GM18508 (cell line): ENCODE measurements at regions not wholly inside any gene's neighbourhood (a gene's known extent, or its start where the extent isn't known, plus 50 kb on each side); places are given as distances from the start of the nearest gene placed in this dataset.
"Not testable (repeated sequence)": the region's sequence is repeated elsewhere in the genome, so short reads cannot be mapped to it uniquely, and the experiment has no call there.

Experiments
- ATAC-seq: cut with Tn5 transposase; IDR thresholded peaks from one replicate; pipeline ENCODE4 v1.9.1; 2021; ENCODE audit warnings: moderate number of reproducible peaks; ENCODE audit not compliant: insufficient read depth, unreplicated experiment

GRCh38 chr13:33679658-33680012 is 138.3 kb upstream of the RFC3 start:
- no peak for ATAC-seq

DNA sequence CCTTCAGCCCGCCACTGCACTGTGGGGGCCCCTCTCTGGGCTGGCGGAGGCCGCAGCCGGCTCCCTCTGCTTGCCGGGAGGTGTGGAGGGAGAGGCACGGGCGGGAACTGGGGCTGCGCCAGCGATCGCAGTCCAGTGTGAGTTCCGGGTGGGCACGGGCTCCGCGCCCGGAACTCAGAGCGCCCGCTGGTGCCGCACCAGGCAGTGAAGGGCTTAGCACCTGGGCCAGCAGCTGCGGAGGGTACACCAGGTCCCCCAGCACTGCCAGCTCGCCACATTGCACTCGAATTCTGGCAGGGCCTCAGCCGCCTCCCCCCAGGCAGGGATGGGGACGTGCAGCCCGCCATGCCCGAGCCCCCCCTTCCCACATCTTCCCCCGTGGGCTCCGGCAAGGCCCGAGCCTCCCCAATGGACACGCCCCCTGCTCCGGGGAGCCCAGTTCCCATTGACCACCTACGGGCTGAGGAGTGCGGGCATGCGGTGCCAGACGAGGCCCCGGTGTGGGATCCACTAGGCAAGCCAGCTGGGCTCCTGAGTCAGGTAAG is 135.9 kb upstream of the RFC3 start:
- ATAC-seq: no peak

DNA sequence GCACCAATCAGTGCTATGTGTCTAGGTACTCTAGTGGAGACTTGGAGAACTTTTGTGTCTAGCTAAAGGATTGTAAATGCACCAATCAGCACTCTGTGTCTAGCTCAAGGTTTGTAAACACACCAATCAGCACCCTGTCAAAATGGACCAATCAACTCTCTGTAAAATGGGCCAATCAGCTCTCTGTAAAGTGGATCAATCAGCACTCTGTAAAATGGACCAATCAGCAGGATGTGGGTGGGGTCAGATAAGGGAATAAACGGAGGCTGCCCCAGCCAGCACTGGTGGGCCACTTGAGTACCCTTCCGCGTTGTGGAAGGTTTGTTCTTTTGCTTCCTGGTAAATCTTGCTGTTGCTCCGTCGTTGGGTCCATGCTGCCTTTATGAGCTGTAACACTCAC is 135.3 kb upstream of the RFC3 start:
- not testable (repeated sequence) for ATAC-seq

DNA sequence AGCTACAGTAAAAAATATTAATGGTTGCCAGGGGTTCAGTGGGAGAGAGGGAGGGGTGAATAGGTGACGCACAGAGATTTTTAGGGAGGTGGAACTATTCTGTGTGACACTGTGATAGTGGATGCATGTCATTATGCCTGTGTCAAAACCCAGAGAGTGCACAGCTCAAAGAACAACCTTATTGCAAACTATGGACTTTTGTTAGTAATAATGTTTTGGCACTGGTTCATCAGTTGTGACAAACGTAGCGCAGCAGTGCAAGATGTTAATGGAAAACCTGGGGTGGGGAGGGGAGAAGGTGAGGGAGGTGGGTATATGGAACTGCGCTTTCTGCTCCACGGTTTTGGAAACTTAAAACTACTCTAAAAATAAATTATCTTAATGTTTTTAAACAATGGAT is 134.6 kb upstream of the RFC3 start:
- no peak for ATAC-seq

DNA sequence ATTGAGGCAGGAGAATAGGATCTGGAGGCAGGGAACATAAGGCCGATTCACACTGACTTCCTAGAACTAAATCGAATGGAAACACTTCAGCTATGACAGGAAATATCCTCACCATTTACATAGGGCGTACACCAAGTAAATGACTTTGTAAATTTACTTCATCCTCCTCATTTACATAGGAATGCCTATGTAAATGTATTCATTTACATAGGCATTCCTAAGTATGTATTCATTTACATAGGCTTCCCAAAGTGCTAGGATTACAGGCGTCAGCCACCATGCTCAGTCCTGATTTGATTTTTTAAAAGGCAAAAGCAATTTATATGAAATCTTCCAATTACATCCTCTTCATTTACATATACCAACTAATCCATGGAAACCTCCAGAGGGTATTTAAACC is 133.1 kb upstream of the RFC3 start:
- no peak for ATAC-seq

- ATAC-seq: no peak
Measured at GRCh38 chr13:33686772-33687480, 131.0 kb upstream of the RFC3 start.

DNA sequence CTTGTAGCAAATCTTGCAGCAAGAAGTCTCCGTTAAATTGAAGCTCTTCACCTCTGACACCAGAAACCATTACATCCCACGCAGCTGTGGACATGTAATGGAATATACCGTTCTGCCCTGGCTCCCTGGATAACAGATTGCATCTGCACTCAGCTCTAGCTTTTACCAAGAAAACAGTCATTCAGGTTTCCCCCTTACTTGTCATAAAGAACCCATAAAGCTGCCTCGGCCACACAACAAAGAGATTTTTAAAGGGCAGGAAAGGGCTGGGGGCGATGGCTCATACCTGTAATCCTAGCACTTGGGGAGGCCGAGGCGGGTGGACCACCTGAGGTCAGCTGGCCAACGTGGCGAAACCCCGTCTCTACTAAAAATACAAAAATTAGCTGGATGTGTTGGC is 127.6 kb upstream of the RFC3 start:
- no peak for ATAC-seq

DNA sequence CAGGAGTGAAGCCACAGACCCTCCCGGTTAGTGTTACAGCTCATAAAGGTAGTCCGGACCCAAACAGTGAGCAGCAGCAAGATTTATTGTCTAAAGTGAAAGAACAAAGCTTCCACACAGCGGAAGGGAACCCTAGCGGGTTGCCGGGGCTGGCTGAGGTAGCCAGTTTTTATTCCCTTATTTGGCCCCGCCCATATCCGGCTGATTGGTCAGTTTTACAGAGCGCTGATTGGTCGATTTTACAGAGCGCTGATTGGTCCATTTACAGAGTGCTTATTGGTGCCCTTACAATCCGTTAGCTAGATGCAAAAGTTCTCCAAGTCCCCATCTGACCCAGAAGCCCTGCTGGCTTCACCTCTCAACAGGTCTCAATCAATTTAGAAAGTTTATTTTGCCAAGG is 126.0 kb upstream of the RFC3 start:
- no peak for ATAC-seq

GRCh38 chr13:33692531-33692930 is 125.4 kb upstream of the RFC3 start:
- ATAC-seq: no peak

DNA sequence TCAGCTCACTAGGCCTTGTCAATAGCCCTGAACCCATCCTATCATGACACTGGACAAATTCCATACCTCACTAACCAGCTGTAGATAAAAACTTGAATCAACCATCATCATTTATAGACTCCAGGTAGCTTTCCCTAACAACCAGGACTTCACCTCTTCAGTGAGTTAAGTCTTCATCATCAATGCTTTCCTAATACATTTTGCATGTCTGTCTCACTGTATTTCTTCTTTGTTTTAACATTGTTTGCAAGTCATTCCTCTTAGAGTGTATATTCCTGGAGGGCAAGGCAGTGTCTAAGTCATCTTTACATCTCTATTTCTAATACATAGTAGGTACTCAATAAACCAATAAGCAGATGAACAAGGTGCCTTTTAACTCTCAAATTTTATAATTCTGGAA is 123.4 kb upstream of the RFC3 start:
- no peak for ATAC-seq

- ATAC-seq: no peak
Measured at GRCh38 chr13:33696530-33696929, 121.4 kb upstream of the RFC3 start.

GRCh38 chr13:33697926-33698325 is 120.0 kb upstream of the RFC3 start:
- ATAC-seq: no peak

DNA sequence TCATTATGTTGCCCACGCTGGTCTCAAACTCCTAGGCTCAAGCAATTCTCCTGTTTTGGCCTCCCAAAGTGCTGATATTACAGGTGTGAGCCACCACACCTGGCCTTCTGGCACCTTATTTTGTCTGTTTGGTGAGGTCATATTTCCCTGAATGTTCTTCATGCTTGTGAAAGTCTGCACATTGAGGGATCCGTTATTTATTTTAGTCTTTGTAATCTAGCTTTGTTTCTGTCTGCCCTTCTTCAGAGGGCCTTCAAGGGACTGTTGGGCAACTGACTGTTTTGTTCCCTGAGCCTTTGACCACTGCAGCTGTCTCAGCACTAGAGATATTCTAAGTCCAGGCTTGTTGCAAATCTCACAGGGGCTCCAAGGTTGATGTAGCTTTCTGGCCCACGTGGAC is 110.5 kb upstream of the RFC3 start:
- no peak for ATAC-seq

GRCh38 chr13:33710924-33711323 is 107.0 kb upstream of the RFC3 start:
- no peak for ATAC-seq

- no peak for ATAC-seq
Measured at GRCh38 chr13:33711436-33711835, 106.5 kb upstream of the RFC3 start.

GRCh38 chr13:33717775-33718174 is 100.2 kb upstream of the RFC3 start:
- no peak for ATAC-seq

DNA sequence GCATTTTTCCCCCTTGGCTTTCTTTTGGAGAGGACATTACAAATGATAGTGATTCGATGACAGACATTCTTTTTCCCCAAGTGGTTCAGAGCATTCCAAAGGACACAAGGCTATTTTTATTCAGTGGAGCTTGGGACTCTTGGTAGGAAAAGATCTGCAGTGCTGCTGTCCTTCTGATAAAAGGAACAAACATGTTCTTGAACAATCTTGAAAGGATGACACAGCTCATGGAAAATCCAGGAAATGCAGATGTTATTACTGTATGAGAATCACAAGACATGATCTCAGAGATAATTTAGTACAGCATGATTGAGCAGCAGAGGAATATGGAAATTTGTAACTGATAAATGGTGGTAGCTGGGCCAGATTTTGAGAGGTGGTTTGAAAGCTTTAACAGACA is 96.2 kb upstream of the RFC3 start:
- no peak for ATAC-seq

DNA sequence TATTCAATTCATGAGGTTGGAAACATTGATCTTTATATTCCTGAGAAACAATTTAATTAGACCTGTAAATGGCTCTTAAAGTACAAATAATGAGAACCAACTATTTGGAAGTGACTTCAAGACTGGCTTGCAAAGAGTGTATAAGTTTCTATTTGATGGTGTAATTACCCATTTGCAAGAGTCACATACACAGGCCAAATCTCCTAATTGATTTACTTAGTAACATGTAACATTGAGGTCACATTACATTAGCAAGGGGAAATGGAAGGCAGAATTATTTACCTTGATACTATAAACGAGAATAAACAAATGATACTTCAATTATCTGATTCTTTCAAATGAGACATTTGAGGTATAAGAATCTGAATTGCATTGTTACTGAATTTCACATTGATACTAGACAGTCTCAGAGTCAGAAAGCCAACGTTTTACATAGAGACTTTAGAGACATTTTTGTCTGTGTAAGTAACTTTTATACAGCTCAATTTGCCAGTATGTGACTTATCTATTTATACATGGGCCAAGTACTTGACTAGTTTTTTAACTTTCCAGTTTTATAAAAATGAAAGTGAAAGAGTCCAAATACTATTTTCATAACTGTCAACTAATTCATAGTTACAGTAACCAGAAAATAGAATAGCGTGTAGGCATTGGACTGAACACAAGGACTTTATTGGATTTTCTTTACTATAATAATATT is 95.6 kb upstream of the RFC3 start:
- no peak for ATAC-seq

GRCh38 chr13:33723365-33723764 is 94.6 kb upstream of the RFC3 start:
- ATAC-seq: no peak

DNA sequence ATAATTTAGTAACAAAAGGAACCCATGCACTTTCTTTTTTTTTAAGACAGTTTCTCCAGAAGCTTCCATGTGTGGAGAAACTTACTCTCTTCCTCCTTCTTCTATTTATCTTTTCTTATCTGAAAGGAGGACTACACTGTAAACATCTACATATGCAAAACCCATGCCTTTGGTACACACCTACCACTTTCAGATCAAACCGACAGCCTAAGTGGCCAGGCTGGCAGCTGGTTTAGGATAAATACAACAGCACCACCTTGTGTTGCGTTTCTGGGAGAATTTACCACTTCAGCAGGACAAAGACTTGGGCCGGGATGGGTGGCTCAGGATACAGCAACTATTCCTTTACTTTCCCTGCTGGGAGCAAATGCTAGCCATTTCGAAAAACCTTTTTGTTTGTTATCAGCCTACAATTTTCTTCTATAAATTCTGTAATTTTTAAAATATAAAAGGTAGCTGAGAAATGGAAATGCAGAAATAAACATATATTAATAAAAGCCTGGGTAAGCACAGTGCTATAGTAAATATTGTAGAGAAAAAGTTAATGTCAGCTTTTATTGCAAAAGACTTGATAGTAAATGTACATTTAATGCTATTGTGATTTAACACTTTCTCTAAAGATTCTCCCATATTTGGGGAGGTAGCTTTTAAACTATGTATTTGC is 94.0 kb upstream of the RFC3 start:
- ATAC-seq: peak; percentile 61

GRCh38 chr13:33725340-33725739 is 92.6 kb upstream of the RFC3 start:
- ATAC-seq: no peak
